Activated T-helper 1 cell treated with anti-CD3 and anti-CD28 coated beads, Interleukin-12 subunit alpha, Interleukin-12 subunit beta, Interleukin-2, Interleukin-4 antibody, amounts not matched to agents 30 ng/mL and 10 ng/mL and 1 ng/mL, durations not matched to agents 14 hours and 24 hours and 36 hours (primary cell): ENCODE measurements at regions not wholly inside any gene's neighbourhood (a gene's known extent, or its start where the extent isn't known, plus 50 kb on each side); places are given as distances from the start of the nearest gene placed in this dataset.
"Not testable (repeated sequence)": the region's sequence is repeated elsewhere in the genome, so short reads cannot be mapped to it uniquely, and the experiment has no call there.

Source experiments
- DNase-seq: peaks from one replicate; pipeline ENCODE4 v3.0.0; 2021; ENCODE audit warnings: low spot score
- H3K27ac Mint-ChIP-seq: one replicate; pipeline ENCODE4 v1.8.0; 2021; ENCODE audit warnings: mild to moderate bottlenecking, mixed read lengths
- H3K27me3 Mint-ChIP-seq: one replicate; pipeline ENCODE4 v1.8.0; 2022; ENCODE audit warnings: mild to moderate bottlenecking, moderate library complexity, mixed read lengths; ENCODE audit not compliant: insufficient read depth
- H3K36me3 Mint-ChIP-seq: one replicate; pipeline ENCODE4 v1.8.0; 2021; ENCODE audit warnings: low read depth, mixed read lengths
- H3K4me1 Mint-ChIP-seq: one replicate; pipeline ENCODE4 v1.8.0; 2021; ENCODE audit warnings: low read depth, mixed read lengths
- H3K4me3 Mint-ChIP-seq: one replicate; pipeline ENCODE4 v1.8.0; 2021; ENCODE audit warnings: mild to moderate bottlenecking, moderate library complexity, mixed read lengths
- H3K9me3 Mint-ChIP-seq: one replicate; pipeline ENCODE4 v1.8.0; 2021; ENCODE audit warnings: mixed read lengths
- intact Hi-C: fragments of 100-400 bp; cut with micrococcal nuclease; formaldehyde crosslinking; loops from one replicate; pipeline ENCODE4 v1.15.1; 2024

- no peak for DNase-seq
- Mint-ChIP-seq H3K27ac (no peak overlapping the region), H3K9me3 (no peaks in the 10 kb centered on the region), H3K36me3 (no peaks in the 10 kb centered on the region), H3K4me1 (peaks cover 4% of the 10 kb centered on the region), H3K4me3 (no peak overlapping the region), H3K27me3 (no peaks in the 10 kb centered on the region)
- intact Hi-C loops = no loop called here
Measured at GRCh38 chr16:27600381-27600780, 50.4 kb downstream of the KATNIP start.

GRCh38 chr16:27602103-27602502 is 52.2 kb downstream of the KATNIP start:
- intact Hi-C loops = no loop called here
- Mint-ChIP-seq H3K9me3 (no peaks in the 10 kb centered on the region), H3K4me3 (no peak overlapping the region), H3K36me3 (no peaks in the 10 kb centered on the region), H3K27me3 (no peaks in the 10 kb centered on the region), H3K4me1 (peaks cover 4% of the 10 kb centered on the region), H3K27ac (no peak overlapping the region)
- no peak for DNase-seq

GRCh38 chr16:27605500-27606106 is 55.7 kb downstream of the KATNIP start:
- H3K9me3 Mint-ChIP-seq, H3K36me3 Mint-ChIP-seq, H3K27ac Mint-ChIP-seq, H3K4me3 Mint-ChIP-seq, intact Hi-C loops, H3K27me3 Mint-ChIP-seq, H3K4me1 Mint-ChIP-seq, DNase-seq: not testable (repeated sequence)

- H3K4me1 Mint-ChIP-seq = no peaks in the 10 kb centered on the region
- no peaks in the 10 kb centered on the region for H3K27me3 Mint-ChIP-seq
- no peak overlapping the region for H3K27ac Mint-ChIP-seq
- no peaks in the 10 kb centered on the region for H3K9me3 Mint-ChIP-seq
- intact Hi-C loops = no loop called here
- no peaks in the 10 kb centered on the region for H3K36me3 Mint-ChIP-seq
- DNase-seq = no peak
- no peak overlapping the region for H3K4me3 Mint-ChIP-seq
Measured at GRCh38 chr16:27611340-27611739, 61.4 kb downstream of the KATNIP start.

- Mint-ChIP-seq H3K9me3 (no peaks in the 10 kb centered on the region), H3K27ac (no peak overlapping the region), H3K4me3 (no peak overlapping the region), H3K36me3 (no peaks in the 10 kb centered on the region), H3K4me1 (no peaks in the 10 kb centered on the region), H3K27me3 (no peaks in the 10 kb centered on the region)
- DNase-seq = no peak
- intact Hi-C loops = no loop called here
Measured at GRCh38 chr16:27613238-27613791, 63.4 kb downstream of the KATNIP start.

GRCh38 chr16:27617665-27618064 is 67.7 kb downstream of the KATNIP start:
- intact Hi-C loops = no loop called here
- Mint-ChIP-seq H3K4me3 (no peak overlapping the region), H3K27me3 (no peaks in the 10 kb centered on the region)

GRCh38 chr16:27618165-27618564 is 68.2 kb downstream of the KATNIP start:
- no peaks in the 10 kb centered on the region for H3K9me3 Mint-ChIP-seq
- no peaks in the 10 kb centered on the region for H3K4me1 Mint-ChIP-seq
- no peak for DNase-seq
- intact Hi-C loops = no loop called here
- no peak overlapping the region for H3K4me3 Mint-ChIP-seq
- H3K27me3 Mint-ChIP-seq = no peaks in the 10 kb centered on the region
- no peak overlapping the region for H3K27ac Mint-ChIP-seq
- no peaks in the 10 kb centered on the region for H3K36me3 Mint-ChIP-seq

More at GRCh38 chr16:27617665-27618064, 67.7 kb downstream of the KATNIP start:
- no peak overlapping the region for H3K27ac Mint-ChIP-seq
- H3K36me3 Mint-ChIP-seq = no peaks in the 10 kb centered on the region
- no peaks in the 10 kb centered on the region for H3K9me3 Mint-ChIP-seq
- no peak for DNase-seq
- H3K4me1 Mint-ChIP-seq = no peaks in the 10 kb centered on the region

GRCh38 chr16:27618606-27619327 is 68.8 kb downstream of the KATNIP start:
- H3K4me1 Mint-ChIP-seq = no peaks in the 10 kb centered on the region
- H3K9me3 Mint-ChIP-seq = no peaks in the 10 kb centered on the region
- intact Hi-C loops = no loop called here
- no peaks in the 10 kb centered on the region for H3K36me3 Mint-ChIP-seq
- H3K27me3 Mint-ChIP-seq = no peaks in the 10 kb centered on the region
- H3K27ac Mint-ChIP-seq = no peak overlapping the region
- no peak for DNase-seq
- no peak overlapping the region for H3K4me3 Mint-ChIP-seq

- no peaks in the 10 kb centered on the region for H3K9me3 Mint-ChIP-seq
- no peaks in the 10 kb centered on the region for H3K36me3 Mint-ChIP-seq
- intact Hi-C loops = no loop called here
- DNase-seq = no peak
- H3K27me3 Mint-ChIP-seq = no peaks in the 10 kb centered on the region
- no peak overlapping the region for H3K27ac Mint-ChIP-seq
- no peaks in the 10 kb centered on the region for H3K4me1 Mint-ChIP-seq
- H3K4me3 Mint-ChIP-seq = no peak overlapping the region
Measured at GRCh38 chr16:27620541-27620940, 70.6 kb downstream of the KATNIP start.

- Mint-ChIP-seq H3K4me1 (no peaks in the 10 kb centered on the region), H3K27me3 (no peaks in the 10 kb centered on the region), H3K4me3 (no peak overlapping the region), H3K36me3 (no peaks in the 10 kb centered on the region), H3K27ac (no peak overlapping the region), H3K9me3 (no peaks in the 10 kb centered on the region)
- no peak for DNase-seq
- intact Hi-C loops = no loop called here
Measured at GRCh38 chr16:27624154-27625049, 74.5 kb downstream of the KATNIP start.

GRCh38 chr16:27625050-27625697 is 75.2 kb downstream of the KATNIP start:
- DNase-seq = no peak
- no peak overlapping the region for H3K27ac Mint-ChIP-seq
- intact Hi-C loops = no loop called here
- H3K4me3 Mint-ChIP-seq = no peak overlapping the region
- no peaks in the 10 kb centered on the region for H3K27me3 Mint-ChIP-seq
- H3K9me3 Mint-ChIP-seq = no peaks in the 10 kb centered on the region
- peaks cover 2% of the 10 kb centered on the region for H3K36me3 Mint-ChIP-seq
- no peaks in the 10 kb centered on the region for H3K4me1 Mint-ChIP-seq

- peaks cover 2% of the 10 kb centered on the region for H3K27me3 Mint-ChIP-seq
- intact Hi-C loops = no loop called here
- H3K27ac Mint-ChIP-seq = no peak overlapping the region
- no peaks in the 10 kb centered on the region for H3K4me1 Mint-ChIP-seq
- no peak for DNase-seq
- H3K9me3 Mint-ChIP-seq = no peaks in the 10 kb centered on the region
- H3K4me3 Mint-ChIP-seq = no peak overlapping the region
- peaks cover 5% of the 10 kb centered on the region for H3K36me3 Mint-ChIP-seq
Measured at GRCh38 chr16:27627136-27627535, 77.2 kb downstream of the KATNIP start.
